ENCODE measurements at regions not wholly inside any gene's neighbourhood (a gene's known extent, or its start where the extent isn't known, plus 50 kb on each side); places are given as distances from the start of the nearest gene placed in this dataset.

DNA sequence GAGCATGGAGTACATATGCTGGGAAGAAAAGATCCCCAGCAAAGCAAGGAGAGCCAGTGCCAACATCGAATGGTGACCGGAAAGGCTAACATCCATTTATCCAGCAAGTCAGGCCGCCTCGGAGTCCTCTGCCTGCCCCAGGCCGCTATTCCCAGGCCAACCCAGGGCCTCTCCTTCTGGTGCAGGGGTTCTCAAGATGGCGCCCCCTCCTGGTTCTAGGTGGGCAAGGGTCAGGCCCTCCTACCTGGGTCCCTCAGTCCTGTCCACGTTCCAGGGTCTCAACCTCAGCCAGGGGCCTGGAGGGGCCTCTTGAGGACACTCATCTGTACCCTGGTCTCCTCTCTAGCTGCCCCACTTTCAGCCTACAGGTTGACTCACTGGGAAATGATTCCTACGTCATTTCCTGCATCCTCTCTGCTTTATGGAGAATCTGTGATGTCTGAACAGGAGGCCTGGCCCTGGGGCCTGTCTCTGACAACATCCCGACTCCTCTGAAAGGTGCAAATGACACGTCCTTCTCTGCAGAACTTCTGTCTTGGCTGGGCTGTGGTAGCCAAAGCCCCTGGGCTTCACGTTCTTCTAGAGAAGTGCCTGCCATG is 145.3 kb downstream of the PSMG1 start:
- Histone ChIP-seq H4K20me1 (ENCODE audit: insufficient read depth, low read length) (no peaks in the 10 kb centered on the region), H3K4me1 (ENCODE audit: insufficient read depth, low read length) (peaks cover 12% of the 10 kb centered on the region), H3K27me3 (ENCODE audit: insufficient read depth, low read length) (no peaks in the 10 kb centered on the region), H3K9me3 (ENCODE audit: low read depth, low read length) (no peaks in the 10 kb centered on the region), H3K4me3 (ENCODE audit: insufficient read depth, low read length) (no peak overlapping the region), H3K36me3 (ENCODE audit: insufficient read depth, low read length) (no peaks in the 10 kb centered on the region), H3K79me2 (ENCODE audit: insufficient read depth, low read length) (no peaks in the 10 kb centered on the region), H3K4me2 (ENCODE audit: insufficient read depth, low read length) (no peak overlapping the region), H2AFZ (ENCODE audit: low read length) (no peak overlapping the region), H3K27ac (ENCODE audit: low read depth, low read length) (no peak overlapping the region)
- no peak for DNase-seq (ENCODE audit: insufficient read length, low spot score, missing footprints)
- TF ChIP-seq, protein P1, sequence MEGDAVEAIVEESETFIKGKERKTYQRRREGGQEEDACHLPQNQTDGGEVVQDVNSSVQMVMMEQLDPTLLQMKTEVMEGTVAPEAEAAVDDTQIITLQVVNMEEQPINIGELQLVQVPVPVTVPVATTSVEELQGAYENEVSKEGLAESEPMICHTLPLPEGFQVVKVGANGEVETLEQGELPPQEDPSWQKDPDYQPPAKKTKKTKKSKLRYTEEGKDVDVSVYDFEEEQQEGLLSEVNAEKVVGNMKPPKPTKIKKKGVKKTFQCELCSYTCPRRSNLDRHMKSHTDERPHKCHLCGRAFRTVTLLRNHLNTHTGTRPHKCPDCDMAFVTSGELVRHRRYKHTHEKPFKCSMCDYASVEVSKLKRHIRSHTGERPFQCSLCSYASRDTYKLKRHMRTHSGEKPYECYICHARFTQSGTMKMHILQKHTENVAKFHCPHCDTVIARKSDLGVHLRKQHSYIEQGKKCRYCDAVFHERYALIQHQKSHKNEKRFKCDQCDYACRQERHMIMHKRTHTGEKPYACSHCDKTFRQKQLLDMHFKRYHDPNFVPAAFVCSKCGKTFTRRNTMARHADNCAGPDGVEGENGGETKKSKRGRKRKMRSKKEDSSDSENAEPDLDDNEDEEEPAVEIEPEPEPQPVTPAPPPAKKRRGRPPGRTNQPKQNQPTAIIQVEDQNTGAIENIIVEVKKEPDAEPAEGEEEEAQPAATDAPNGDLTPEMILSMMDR (IDR thresholded peaks at IDR 0.05; ENCODE audit: extremely low read depth, low read depth, low read length) = no peak

DNA sequence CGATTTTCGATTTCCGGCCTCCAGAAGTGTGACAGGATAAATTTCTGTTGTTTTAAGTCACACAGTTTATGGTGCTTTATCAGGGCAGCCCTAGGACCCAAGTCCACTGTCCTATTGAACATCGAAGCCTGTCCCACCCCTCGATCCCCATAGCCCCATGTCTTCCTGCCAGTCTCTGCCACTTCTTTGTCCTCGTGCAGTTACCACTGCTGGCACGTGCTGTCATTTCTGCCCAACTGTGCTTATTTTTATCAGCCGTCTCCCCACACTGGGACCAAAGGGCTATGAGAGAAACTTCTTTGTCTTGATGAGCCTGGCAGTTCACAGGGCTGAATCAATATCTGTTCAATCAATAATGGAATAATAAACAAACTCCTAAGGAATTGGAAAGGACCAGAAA is 146.7 kb downstream of the PSMG1 start:
- Histone ChIP-seq H3K4me2 (ENCODE audit: insufficient read depth, low read length) (no peak overlapping the region), H2AFZ (ENCODE audit: low read length) (no peak overlapping the region), H3K36me3 (ENCODE audit: insufficient read depth, low read length) (no peaks in the 10 kb centered on the region), H3K27me3 (ENCODE audit: insufficient read depth, low read length) (no peaks in the 10 kb centered on the region), H3K79me2 (ENCODE audit: insufficient read depth, low read length) (no peaks in the 10 kb centered on the region), H4K20me1 (ENCODE audit: insufficient read depth, low read length) (no peaks in the 10 kb centered on the region), H3K9me3 (ENCODE audit: low read depth, low read length) (no peaks in the 10 kb centered on the region), H3K27ac (ENCODE audit: low read depth, low read length) (no peak overlapping the region), H3K4me1 (ENCODE audit: insufficient read depth, low read length) (peaks cover 12% of the 10 kb centered on the region), H3K4me3 (ENCODE audit: insufficient read depth, low read length) (no peak overlapping the region)
- DNase-seq (ENCODE audit: insufficient read length, low spot score, missing footprints) = no peak
- TF ChIP-seq, protein P1 (IDR thresholded peaks at IDR 0.05; ENCODE audit: extremely low read depth, low read depth, low read length) = no peak

DNA sequence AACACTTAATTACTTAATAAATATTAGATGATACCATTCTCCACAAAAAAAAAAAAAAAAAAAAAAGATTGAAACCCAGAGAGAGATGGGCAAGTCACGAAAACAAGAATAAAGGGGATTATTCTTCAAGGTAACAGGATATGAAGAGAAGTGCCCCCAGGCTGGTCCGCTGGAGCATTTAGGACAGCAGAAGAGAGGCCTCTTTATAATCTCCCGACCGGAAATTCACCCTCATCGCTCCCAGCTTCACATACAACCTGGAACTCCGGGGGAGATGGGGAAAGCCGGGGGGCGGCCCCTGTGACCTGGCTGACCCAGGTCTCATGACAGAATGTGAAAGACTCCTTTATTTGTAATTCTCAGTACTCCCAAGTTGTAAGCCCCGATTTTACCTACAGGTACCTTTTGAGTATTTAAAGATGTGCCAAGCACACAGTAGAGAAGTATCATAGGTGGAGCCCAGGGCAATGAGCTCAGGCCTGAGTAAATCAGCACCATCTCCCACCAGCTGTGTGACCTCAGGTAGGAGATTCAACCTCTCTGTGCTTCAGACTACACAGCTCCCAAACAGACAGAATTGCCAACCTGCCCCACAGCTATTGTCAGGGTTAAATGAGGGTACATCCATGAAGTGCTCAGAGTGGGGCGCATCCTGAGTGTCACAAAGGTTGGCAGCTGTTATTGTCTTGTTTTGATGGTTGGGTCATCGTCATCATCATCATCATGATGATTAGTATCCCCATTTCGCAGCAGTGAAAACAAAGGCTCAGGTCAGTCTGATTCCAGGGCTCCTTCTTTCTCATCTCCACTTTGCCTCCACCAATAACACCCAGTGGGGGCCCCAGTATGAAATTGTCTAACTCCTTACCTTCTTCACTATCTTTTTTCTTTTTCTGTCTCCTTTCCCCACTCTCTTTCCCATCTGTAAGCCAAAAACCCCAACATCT is 148.4 kb downstream of the PSMG1 start:
- no peak for DNase-seq (ENCODE audit: insufficient read length, low spot score, missing footprints)
- no peaks in the 10 kb centered on the region for H3K27me3 ChIP-seq (ENCODE audit: insufficient read depth, low read length)

More for the DNA sequence above, 148.4 kb downstream of the PSMG1 start:
- no peaks in the 10 kb centered on the region for H3K9me3 ChIP-seq (ENCODE audit: low read depth, low read length)
- no peak overlapping the region for H3K27ac ChIP-seq (ENCODE audit: low read depth, low read length)
- no peak overlapping the region for H3K4me2 ChIP-seq (ENCODE audit: insufficient read depth, low read length)
- no peaks in the 10 kb centered on the region for H3K36me3 ChIP-seq (ENCODE audit: insufficient read depth, low read length)
- H2AFZ ChIP-seq (ENCODE audit: low read length) = no peak overlapping the region
- H4K20me1 ChIP-seq (ENCODE audit: insufficient read depth, low read length) = no peaks in the 10 kb centered on the region
- no peaks in the 10 kb centered on the region for H3K79me2 ChIP-seq (ENCODE audit: insufficient read depth, low read length)
- no peak overlapping the region for H3K4me3 ChIP-seq (ENCODE audit: insufficient read depth, low read length)
- peaks cover 12% of the 10 kb centered on the region for H3K4me1 ChIP-seq (ENCODE audit: insufficient read depth, low read length)
- TF ChIP-seq, protein P1 (IDR thresholded peaks at IDR 0.05; ENCODE audit: extremely low read depth, low read depth, low read length) = no peak
